ENCODE measurements at regions not wholly inside any gene's neighbourhood (a gene's known extent, or its start where the extent isn't known, plus 50 kb on each side); places are given as distances from the start of the nearest gene placed in this dataset.

DNA sequence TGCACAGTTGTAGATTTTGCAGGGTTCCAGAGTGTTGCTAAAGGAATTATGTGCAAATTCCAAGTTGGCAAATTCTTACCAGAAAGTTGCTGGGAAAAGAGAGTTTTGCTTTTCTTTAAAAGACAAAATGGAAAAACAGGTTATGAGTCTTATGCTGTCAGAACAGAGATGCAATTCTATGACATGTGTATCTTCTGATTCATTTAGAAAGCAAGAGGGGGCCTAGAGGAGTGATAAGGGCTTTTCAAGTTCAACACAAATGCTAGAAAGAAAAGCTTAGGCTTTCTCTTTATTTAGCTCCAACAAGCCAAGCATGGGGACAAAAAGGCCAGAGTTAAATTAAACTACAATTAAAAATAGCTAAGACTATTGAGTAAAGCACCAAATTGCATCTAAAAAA lies 72.4 kb upstream of the GATB start:
- ATAC-seq (no peak), DNase-seq (ENCODE audit: missing footprints) (no peak)
- intact Hi-C loops (cut with DNase I), result no loop called here

- intact Hi-C loops (cut with DNase I), result no loop called here
- DNase-seq (ENCODE audit: missing footprints) (no peak), ATAC-seq (no peak)
Observed at GRCh38 chr4:151831526-151831925, 70.7 kb upstream of the GATB start.

DNA sequence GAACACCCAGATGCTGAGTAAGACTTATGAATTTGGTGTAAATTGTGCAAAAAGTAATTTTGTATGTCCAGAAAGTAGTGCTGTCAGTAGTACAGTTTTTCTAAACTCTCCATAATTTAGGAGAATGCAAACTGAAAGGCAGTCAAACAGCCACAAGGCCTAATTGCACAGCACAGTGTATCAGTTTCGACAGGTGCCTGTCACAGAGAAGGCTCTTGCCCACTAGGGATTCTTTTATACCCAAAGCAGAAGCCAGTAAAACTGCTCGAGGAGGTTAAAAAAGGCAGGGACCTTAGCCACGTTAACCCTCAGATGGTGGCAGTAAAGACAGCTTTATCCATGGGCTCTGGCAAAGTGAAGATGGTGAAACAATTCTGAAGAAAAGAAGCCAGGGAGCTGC lies 69.4 kb upstream of the GATB start:
- intact Hi-C loops (cut with DNase I), result no loop called here
- ATAC-seq, result no peak
- no peak for DNase-seq (ENCODE audit: missing footprints)

DNA sequence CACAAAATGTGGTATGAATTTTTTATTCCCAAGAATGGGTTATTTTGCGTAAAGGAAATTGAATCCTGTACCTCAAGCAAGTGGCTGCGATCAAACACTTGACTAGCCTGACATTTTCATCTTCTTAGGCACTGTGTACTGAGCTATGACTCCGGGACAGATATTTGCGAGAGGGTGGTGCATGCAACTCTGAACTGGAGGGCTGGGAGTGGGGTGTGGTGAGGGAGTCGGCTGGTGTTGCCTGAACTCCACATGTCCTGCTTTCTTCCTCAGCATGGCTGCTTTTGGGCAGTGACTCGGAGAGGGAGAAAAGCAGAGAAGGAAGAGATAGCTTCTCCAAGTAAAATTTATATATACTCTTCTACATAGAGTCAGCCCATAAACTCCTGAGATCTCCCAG lies 68.5 kb upstream of the GATB start:
- DNase-seq (ENCODE audit: missing footprints), result no peak
- no peak for ATAC-seq
- intact Hi-C loops (cut with DNase I), result no loop called here

- intact Hi-C loops (cut with DNase I), result no loop called here
- no peak for ATAC-seq
Observed at GRCh38 chr4:151824656-151825055, 63.8 kb upstream of the GATB start.

GRCh38 chr4:151822331-151822730 lies 61.5 kb upstream of the GATB start:
- no peak for ATAC-seq
- intact Hi-C loops (cut with DNase I), result no loop called here
- DNase-seq (ENCODE audit: missing footprints), result no peak

More at GRCh38 chr4:151824656-151825055, 63.8 kb upstream of the GATB start:
- no peak for DNase-seq (ENCODE audit: missing footprints)

DNA sequence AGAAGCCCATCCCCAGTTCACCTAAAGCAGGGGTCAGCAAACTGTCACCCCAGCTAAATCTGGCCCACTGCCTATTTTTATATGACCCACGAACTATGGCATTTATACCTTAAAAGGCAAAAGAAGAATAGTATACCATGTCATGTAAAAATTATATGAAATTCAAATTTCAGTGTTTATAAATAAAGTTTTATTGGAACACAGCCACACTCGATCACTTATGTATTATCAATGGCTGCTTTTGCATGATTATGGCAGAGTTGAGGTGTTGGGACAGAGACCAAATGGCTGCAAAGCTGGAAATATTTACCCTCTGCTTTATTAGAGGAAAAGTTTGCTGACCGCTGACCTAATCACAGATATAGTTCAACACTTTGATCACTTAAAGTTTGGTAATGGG lies 59.2 kb upstream of the GATB start:
- ATAC-seq, result no peak
- DNase-seq (ENCODE audit: missing footprints), result no peak
- intact Hi-C loops (cut with DNase I), result no loop called here

- intact Hi-C loops (cut with DNase I), result no loop called here
- ATAC-seq (no peak), DNase-seq (ENCODE audit: missing footprints) (no peak)
Observed at GRCh38 chr4:151811403-151811802, 50.6 kb upstream of the GATB start.

All from Right ventricle myocardium inferior (tissue), 1 donor.